ENCODE measurements at regions not wholly inside any gene's neighbourhood (a gene's known extent, or its start where the extent isn't known, plus 50 kb on each side); places are given as distances from the start of the nearest gene placed in this dataset.

- TF ChIP-seq, protein P1, sequence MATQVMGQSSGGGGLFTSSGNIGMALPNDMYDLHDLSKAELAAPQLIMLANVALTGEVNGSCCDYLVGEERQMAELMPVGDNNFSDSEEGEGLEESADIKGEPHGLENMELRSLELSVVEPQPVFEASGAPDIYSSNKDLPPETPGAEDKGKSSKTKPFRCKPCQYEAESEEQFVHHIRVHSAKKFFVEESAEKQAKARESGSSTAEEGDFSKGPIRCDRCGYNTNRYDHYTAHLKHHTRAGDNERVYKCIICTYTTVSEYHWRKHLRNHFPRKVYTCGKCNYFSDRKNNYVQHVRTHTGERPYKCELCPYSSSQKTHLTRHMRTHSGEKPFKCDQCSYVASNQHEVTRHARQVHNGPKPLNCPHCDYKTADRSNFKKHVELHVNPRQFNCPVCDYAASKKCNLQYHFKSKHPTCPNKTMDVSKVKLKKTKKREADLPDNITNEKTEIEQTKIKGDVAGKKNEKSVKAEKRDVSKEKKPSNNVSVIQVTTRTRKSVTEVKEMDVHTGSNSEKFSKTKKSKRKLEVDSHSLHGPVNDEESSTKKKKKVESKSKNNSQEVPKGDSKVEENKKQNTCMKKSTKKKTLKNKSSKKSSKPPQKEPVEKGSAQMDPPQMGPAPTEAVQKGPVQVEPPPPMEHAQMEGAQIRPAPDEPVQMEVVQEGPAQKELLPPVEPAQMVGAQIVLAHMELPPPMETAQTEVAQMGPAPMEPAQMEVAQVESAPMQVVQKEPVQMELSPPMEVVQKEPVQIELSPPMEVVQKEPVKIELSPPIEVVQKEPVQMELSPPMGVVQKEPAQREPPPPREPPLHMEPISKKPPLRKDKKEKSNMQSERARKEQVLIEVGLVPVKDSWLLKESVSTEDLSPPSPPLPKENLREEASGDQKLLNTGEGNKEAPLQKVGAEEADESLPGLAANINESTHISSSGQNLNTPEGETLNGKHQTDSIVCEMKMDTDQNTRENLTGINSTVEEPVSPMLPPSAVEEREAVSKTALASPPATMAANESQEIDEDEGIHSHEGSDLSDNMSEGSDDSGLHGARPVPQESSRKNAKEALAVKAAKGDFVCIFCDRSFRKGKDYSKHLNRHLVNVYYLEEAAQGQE (IDR thresholded peaks at IDR 0.05; ENCODE audit: unreplicated experiment) = no peak
- TF ChIP-seq, protein P2, sequence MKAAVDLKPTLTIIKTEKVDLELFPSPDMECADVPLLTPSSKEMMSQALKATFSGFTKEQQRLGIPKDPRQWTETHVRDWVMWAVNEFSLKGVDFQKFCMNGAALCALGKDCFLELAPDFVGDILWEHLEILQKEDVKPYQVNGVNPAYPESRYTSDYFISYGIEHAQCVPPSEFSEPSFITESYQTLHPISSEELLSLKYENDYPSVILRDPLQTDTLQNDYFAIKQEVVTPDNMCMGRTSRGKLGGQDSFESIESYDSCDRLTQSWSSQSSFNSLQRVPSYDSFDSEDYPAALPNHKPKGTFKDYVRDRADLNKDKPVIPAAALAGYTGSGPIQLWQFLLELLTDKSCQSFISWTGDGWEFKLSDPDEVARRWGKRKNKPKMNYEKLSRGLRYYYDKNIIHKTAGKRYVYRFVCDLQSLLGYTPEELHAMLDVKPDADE (IDR thresholded peaks at IDR 0.05) = no peak
- no peak for TF ChIP-seq NANOG (IDR thresholded peaks at IDR 0.05; ENCODE audit: borderline replicate concordance)
- TF ChIP-seq EZH2phosphoT487 (IDR thresholded peaks at IDR 0.05; ENCODE audit: unreplicated experiment) = no peak
- no peak for TF ChIP-seq STAT1 (IDR thresholded peaks at IDR 0.05; ENCODE audit: unreplicated experiment)
- TF ChIP-seq ZNF331 (CRISPR knock-in tag; IDR thresholded peaks at IDR 0.05; ENCODE audit: low read depth) = no peak
- TF ChIP-seq CTCF (conservative IDR thresholded peaks at IDR 0.05; ENCODE audit: low read depth in 2 of 2) = no peak
These were observed 1899.8 kb upstream of the PIK3C3 start (continued) for GRCh38 chr18:40055262-40055661.

DNA sequence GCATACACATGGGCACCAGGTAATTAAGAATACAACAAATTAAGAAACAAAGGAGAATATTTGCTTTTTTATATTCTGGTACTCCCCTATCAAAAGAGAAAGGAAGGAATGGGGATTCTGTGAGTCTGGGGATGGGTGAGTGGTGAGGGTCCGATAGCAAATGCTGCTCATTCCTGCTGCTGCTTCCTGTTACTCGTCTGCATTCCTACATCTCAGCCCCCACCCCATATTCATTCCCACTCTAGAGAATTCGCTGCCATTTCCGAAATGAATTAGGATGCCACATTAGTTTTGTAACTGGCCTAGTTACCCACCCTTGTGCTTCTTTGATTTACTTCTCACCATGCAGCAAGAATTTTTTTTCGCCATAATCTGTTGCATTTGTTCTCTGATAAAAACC, 1905.3 kb upstream of the PIK3C3 start:
- H3K27ac ChIP-seq (ENCODE audit: low read depth) = no peak overlapping the region
- no peaks in the 10 kb centered on the region for H3K27me3 ChIP-seq (ENCODE audit: insufficient read depth)
- DNase-seq (ENCODE audit: low spot score) (peak; percentile 25), ATAC-seq (no peak)
- no peaks in the 10 kb centered on the region for H3K9me2 ChIP-seq (ENCODE audit: insufficient read depth)
- Mint-ChIP-seq H3K27ac (peak overlapping the region; percentile 5; the same call in 1 of the 2 replicates), H3K36me3 (ENCODE audit: low read depth) (no peaks in the 10 kb centered on the region), H3K4me1 (peaks cover 7% of the 10 kb centered on the region), H3K4me3 (no peak overlapping the region), H3K9me3 (no peaks in the 10 kb centered on the region), H3K27me3 (ENCODE audit: insufficient read depth, low read depth, poor library complexity) (peaks cover 1% of the 10 kb centered on the region)
- no peaks in the 10 kb centered on the region for H3K79me2 ChIP-seq (replicated peaks; ENCODE audit: insufficient read depth)
- no peak overlapping the region for H3K4me3 ChIP-seq
- no peak overlapping the region for H2AFZ ChIP-seq
- H3F3A ChIP-seq (replicated peaks; ENCODE audit: low read depth) = no peaks in the 10 kb centered on the region
- no peaks in the 10 kb centered on the region for H3K36me3 ChIP-seq (ENCODE audit: insufficient read depth)
- H3K4me2 ChIP-seq = no peak overlapping the region
- no peaks in the 10 kb centered on the region for H4K20me1 ChIP-seq (replicated peaks; ENCODE audit: insufficient read depth)
- peaks cover 5% of the 10 kb centered on the region; the same call in 1 of the 2 replicates for H3K4me1 ChIP-seq (ENCODE audit: insufficient read depth)
- TF ChIP-seq ZNF462 (CRISPR knock-in tag; IDR thresholded peaks at IDR 0.05) (no peak), CREB1 (CRISPR knock-in tag; IDR thresholded peaks at IDR 0.05; ENCODE audit: low read depth) (no peak), POLR2AphosphoS5 (IDR thresholded peaks at IDR 0.05; ENCODE audit: low read depth) (no peak), JUNB (IDR thresholded peaks at IDR 0.05; ENCODE audit: unreplicated experiment) (no peak), ZNF114 (CRISPR knock-in tag; IDR thresholded peaks at IDR 0.05) (no peak)
- TF ChIP-seq, protein P2 (IDR thresholded peaks at IDR 0.05) = no peak

All from GM23338 (cell line).